Mesendoderm (in vitro differentiated cells): ENCODE measurements at regions not wholly inside any gene's neighbourhood (a gene's known extent, or its start where the extent isn't known, plus 50 kb on each side); places are given as distances from the start of the nearest gene placed in this dataset.

Experiments
- DNase-seq: peaks from one replicate; pipeline ENCODE4 v3.0.0; 2013
- H2AK5ac ChIP-seq: 2 replicates; pipeline ENCODE4 v1.6.1; 2013; ENCODE audit warnings: low read length, inconsistent platforms
- H2BK120ac ChIP-seq: 2 replicates; pipeline ENCODE4 v1.6.1; 2013; ENCODE audit warnings: low read depth, mild to moderate bottlenecking, low read length, moderate library complexity, mixed read lengths
- H2BK15ac ChIP-seq: replicated peaks from 2 replicates; pipeline ENCODE4 v1.6.1; 2013; ENCODE audit warnings: low read depth, mild to moderate bottlenecking, moderate library complexity
- H2BK5ac ChIP-seq: 2 replicates; pipeline ENCODE4 v1.6.1; 2013; ENCODE audit warnings: low read length, inconsistent platforms
- H3K18ac ChIP-seq: 2 replicates; pipeline ENCODE4 v1.6.1; 2013; ENCODE audit warnings: mild to moderate bottlenecking, low read length, mixed read lengths
- H3K23ac ChIP-seq: one replicate; pipeline ENCODE4 v1.6.1; 2013; ENCODE audit warnings: low read length
- H3K27ac ChIP-seq: 2 replicates; pipeline ENCODE4 v1.5.1; 2013; ENCODE audit warnings: low read depth, mild to moderate bottlenecking, inconsistent platforms, low read length, moderate library complexity
- H3K27me3 ChIP-seq: 2 replicates; pipeline ENCODE4 v1.6.1; 2013; ENCODE audit warnings: low read length, control low read depth, mild to moderate bottlenecking, inconsistent platforms; ENCODE audit not compliant: insufficient read depth, poor library complexity
- H3K36me3 ChIP-seq: 2 replicates; pipeline ENCODE4 v1.6.1; 2013; ENCODE audit warnings: low read length, inconsistent platforms; ENCODE audit not compliant: control insufficient read depth, insufficient read depth
- H3K4ac ChIP-seq: one replicate; pipeline ENCODE4 v1.6.1; 2013; ENCODE audit warnings: low read depth, mild to moderate bottlenecking, low read length, moderate library complexity
- H3K4me1 ChIP-seq: 2 replicates; pipeline ENCODE4 v1.6.1; 2013; ENCODE audit warnings: low read depth, low read length, inconsistent platforms; ENCODE audit not compliant: control insufficient read depth
- H3K4me2 ChIP-seq: 2 replicates; pipeline ENCODE4 v1.6.1; 2013; ENCODE audit warnings: low read length
- H3K4me3 ChIP-seq: 2 replicates; pipeline ENCODE4 v1.5.1; 2013; ENCODE audit warnings: mild to moderate bottlenecking, low read length
- H3K56ac ChIP-seq: one replicate; pipeline ENCODE4 v1.6.1; 2013; ENCODE audit warnings: low read length
- H3K79me1 ChIP-seq: 2 replicates; pipeline ENCODE4 v1.6.1; 2013; ENCODE audit warnings: low read length, inconsistent platforms
- H3K79me2 ChIP-seq: 2 replicates; pipeline ENCODE4 v1.6.1; 2013; ENCODE audit warnings: mild to moderate bottlenecking, low read length; ENCODE audit not compliant: control insufficient read depth, insufficient read depth
- H3K9ac ChIP-seq: 2 replicates; pipeline ENCODE4 v1.6.1; 2013; ENCODE audit warnings: low read length, inconsistent platforms
- H4K5ac ChIP-seq: one replicate; pipeline ENCODE4 v1.6.1; 2013; ENCODE audit warnings: low read length
- H4K8ac ChIP-seq: one replicate; pipeline ENCODE4 v1.6.1; 2013; ENCODE audit warnings: low read depth, mild to moderate bottlenecking, control low read depth, low read length, moderate library complexity
- whole genome bisulfite sequencing: extraction: QIAGEN DNeasy Blood & Tissue Kit; methylation state at CpG from one replicate; pipeline ENCODE4 v1.1.7; 2013; ENCODE audit warnings: low lambda C conversion rate, missing lambda C conversion rate; ENCODE audit not compliant: insufficient coverage; ENCODE audit errors: extremely low coverage; 5-methylcytosine and 5-hydroxymethylcytosine counted together

GRCh38 chr9:126222835-126223431, 103.7 kb upstream of the MVB12B start:
- no CpG with 5 or more reads among the region's 29 CpGs for WGBS
- H4K8ac ChIP-seq = no peak overlapping the region

GRCh38 chr9:126223798-126224531, 102.7 kb upstream of the MVB12B start:
- no peak overlapping the region for H3K18ac ChIP-seq
- no peaks in the 10 kb centered on the region for H3K36me3 ChIP-seq
- no peak overlapping the region for H2AK5ac ChIP-seq
- H3K56ac ChIP-seq = no peak overlapping the region
- H3K79me2 ChIP-seq = no peaks in the 10 kb centered on the region
- no peak overlapping the region for H2BK120ac ChIP-seq
- H2BK5ac ChIP-seq = no peak overlapping the region
- H3K27me3 ChIP-seq = no peaks in the 10 kb centered on the region
- no peak overlapping the region for H3K27ac ChIP-seq
- no peak overlapping the region for H3K23ac ChIP-seq
- no CpG with 5 or more reads among the region's 6 CpGs for WGBS
- no peaks in the 10 kb centered on the region for H3K4me1 ChIP-seq
- no peak overlapping the region for H3K4me3 ChIP-seq
- H3K4me2 ChIP-seq = no peak overlapping the region
- H3K4ac ChIP-seq = no peak overlapping the region
- no peak for DNase-seq
- no peak overlapping the region for H2BK15ac ChIP-seq
- no peak overlapping the region for H3K9ac ChIP-seq
- no peak overlapping the region for H4K5ac ChIP-seq
- no peak overlapping the region for H4K8ac ChIP-seq
- H3K79me1 ChIP-seq = no peaks in the 10 kb centered on the region

More at GRCh38 chr9:126222835-126223431, 103.7 kb upstream of the MVB12B start:
- Histone ChIP-seq H3K27ac (no peak overlapping the region), H3K79me1 (no peaks in the 10 kb centered on the region), H3K4ac (no peak overlapping the region), H3K4me3 (no peak overlapping the region), H3K4me2 (no peak overlapping the region), H2BK120ac (no peak overlapping the region), H3K9ac (no peak overlapping the region), H3K27me3 (no peaks in the 10 kb centered on the region), H3K36me3 (no peaks in the 10 kb centered on the region), H3K56ac (no peak overlapping the region), H2AK5ac (no peak overlapping the region), H4K5ac (no peak overlapping the region), H3K23ac (no peak overlapping the region), H3K79me2 (no peaks in the 10 kb centered on the region), H2BK5ac (no peak overlapping the region), H3K4me1 (no peaks in the 10 kb centered on the region), H2BK15ac (no peak overlapping the region), H3K18ac (no peak overlapping the region)
- no peak for DNase-seq

GRCh38 chr9:126225611-126226609, 100.7 kb upstream of the MVB12B start:
- no peak overlapping the region for H3K27ac ChIP-seq
- H2BK5ac ChIP-seq = no peak overlapping the region
- no peaks in the 10 kb centered on the region for H3K27me3 ChIP-seq
- no peak overlapping the region for H3K56ac ChIP-seq
- no peak overlapping the region for H3K18ac ChIP-seq
- no peak overlapping the region for H3K4ac ChIP-seq
- H3K9ac ChIP-seq = no peak overlapping the region
- H2BK120ac ChIP-seq = no peak overlapping the region
- H3K4me2 ChIP-seq = no peak overlapping the region
- no peak overlapping the region for H2BK15ac ChIP-seq
- DNase-seq = no peak
- no CpG with 5 or more reads among the region's 18 CpGs for WGBS
- H3K4me1 ChIP-seq = no peaks in the 10 kb centered on the region
- H4K8ac ChIP-seq = no peak overlapping the region
- no peaks in the 10 kb centered on the region for H3K36me3 ChIP-seq
- no peak overlapping the region for H4K5ac ChIP-seq
- H3K79me1 ChIP-seq = no peaks in the 10 kb centered on the region
- H3K4me3 ChIP-seq = no peak overlapping the region
- H3K79me2 ChIP-seq = no peaks in the 10 kb centered on the region
- no peak overlapping the region for H2AK5ac ChIP-seq
- no peak overlapping the region for H3K23ac ChIP-seq

- Histone ChIP-seq H3K4me3 (no peak overlapping the region), H3K79me1 (no peaks in the 10 kb centered on the region), H2BK15ac (no peak overlapping the region), H2BK120ac (no peak overlapping the region), H3K4me2 (no peak overlapping the region), H3K23ac (no peak overlapping the region), H3K36me3 (no peaks in the 10 kb centered on the region), H2BK5ac (no peak overlapping the region), H3K4me1 (no peaks in the 10 kb centered on the region), H2AK5ac (no peak overlapping the region), H3K9ac (no peak overlapping the region), H3K27me3 (no peaks in the 10 kb centered on the region), H3K79me2 (no peaks in the 10 kb centered on the region), H3K18ac (no peak overlapping the region), H4K5ac (no peak overlapping the region), H3K56ac (no peak overlapping the region), H4K8ac (no peak overlapping the region), H3K4ac (no peak overlapping the region), H3K27ac (no peak overlapping the region)
- no peak for DNase-seq
- no CpG with 5 or more reads among the region's 27 CpGs for WGBS
These were observed 99.4 kb upstream of the MVB12B start for GRCh38 chr9:126226991-126227936.

GRCh38 chr9:126228111-126228780, 98.4 kb upstream of the MVB12B start:
- no peak overlapping the region for H2BK15ac ChIP-seq
- WGBS = no CpG with 5 or more reads among the region's 14 CpGs
- no peak overlapping the region for H4K5ac ChIP-seq
- no peaks in the 10 kb centered on the region for H3K79me2 ChIP-seq
- H3K4me2 ChIP-seq = no peak overlapping the region
- no peak overlapping the region for H3K27ac ChIP-seq
- no peak overlapping the region for H3K4ac ChIP-seq
- H2BK5ac ChIP-seq = no peak overlapping the region
- H3K56ac ChIP-seq = no peak overlapping the region
- H3K27me3 ChIP-seq = no peaks in the 10 kb centered on the region
- H3K4me1 ChIP-seq = no peaks in the 10 kb centered on the region
- H3K18ac ChIP-seq = no peak overlapping the region
- H3K79me1 ChIP-seq = no peaks in the 10 kb centered on the region
- no peak overlapping the region for H3K9ac ChIP-seq
- no peak overlapping the region for H3K4me3 ChIP-seq
- H4K8ac ChIP-seq = no peak overlapping the region
- no peaks in the 10 kb centered on the region for H3K36me3 ChIP-seq
- no peak overlapping the region for H2BK120ac ChIP-seq
- H2AK5ac ChIP-seq = no peak overlapping the region
- no peak for DNase-seq
- no peak overlapping the region for H3K23ac ChIP-seq
